ENCODE measurements at regions not wholly inside any gene's neighbourhood (a gene's known extent, or its start where the extent isn't known, plus 50 kb on each side); places are given as distances from the start of the nearest gene placed in this dataset.
"Not testable (repeated sequence)": the region's sequence is repeated elsewhere in the genome, so short reads cannot be mapped to it uniquely, and the experiment has no call there.

- no peak for DNase-seq (ENCODE audit: low spot score)
Measured at GRCh38 chr1:222077206-222077605, 335.3 kb upstream of the DUSP10 start.

- DNase-seq (ENCODE audit: low spot score): no peak
Measured at GRCh38 chr1:222074317-222074716, 332.4 kb upstream of the DUSP10 start.

GRCh38 chr1:222073307-222073995 is 331.6 kb upstream of the DUSP10 start:
- no peak for DNase-seq (ENCODE audit: low spot score)

- DNase-seq (ENCODE audit: low spot score): no peak
Measured at GRCh38 chr1:222071387-222071786, 329.5 kb upstream of the DUSP10 start.

- DNase-seq (ENCODE audit: low spot score): no peak
Measured at GRCh38 chr1:222068937-222069336, 327.0 kb upstream of the DUSP10 start.

GRCh38 chr1:222068101-222068500 is 326.2 kb upstream of the DUSP10 start:
- no peak for DNase-seq (ENCODE audit: low spot score)

GRCh38 chr1:222066539-222066938 is 324.6 kb upstream of the DUSP10 start:
- no peak for DNase-seq (ENCODE audit: low spot score)

GRCh38 chr1:222065234-222065633 is 323.3 kb upstream of the DUSP10 start:
- DNase-seq (ENCODE audit: low spot score): no peak

GRCh38 chr1:222064388-222065211 is 322.7 kb upstream of the DUSP10 start:
- DNase-seq (ENCODE audit: low spot score): no peak

- no peak for DNase-seq (ENCODE audit: low spot score)
Measured at GRCh38 chr1:222062640-222063039, 320.8 kb upstream of the DUSP10 start.

- DNase-seq (ENCODE audit: low spot score): no peak
Measured at GRCh38 chr1:222061711-222062359, 319.9 kb upstream of the DUSP10 start.

- no peak for DNase-seq (ENCODE audit: low spot score)
Measured at GRCh38 chr1:222060210-222060916, 318.5 kb upstream of the DUSP10 start.

GRCh38 chr1:222058249-222058648 is 316.4 kb upstream of the DUSP10 start:
- no peak for DNase-seq (ENCODE audit: low spot score)

- no peak for DNase-seq (ENCODE audit: low spot score)
Measured at GRCh38 chr1:222057162-222057561, 315.3 kb upstream of the DUSP10 start.

GRCh38 chr1:222054416-222054815 is 312.5 kb upstream of the DUSP10 start:
- no peak for DNase-seq (ENCODE audit: low spot score)

GRCh38 chr1:222053790-222054294 is 312.0 kb upstream of the DUSP10 start:
- DNase-seq (ENCODE audit: low spot score): no peak

GRCh38 chr1:222051311-222051710 is 309.4 kb upstream of the DUSP10 start:
- not testable (repeated sequence) for DNase-seq (ENCODE audit: low spot score)

- not testable (repeated sequence) for DNase-seq (ENCODE audit: low spot score)
Measured at GRCh38 chr1:222049661-222050060, 307.8 kb upstream of the DUSP10 start.

- DNase-seq (ENCODE audit: low spot score): no peak
Measured at GRCh38 chr1:222049176-222049575, 307.3 kb upstream of the DUSP10 start.

GRCh38 chr1:222048094-222048595 is 306.3 kb upstream of the DUSP10 start:
- DNase-seq (ENCODE audit: low spot score): no peak

GRCh38 chr1:222047366-222047765 is 305.5 kb upstream of the DUSP10 start:
- DNase-seq (ENCODE audit: low spot score): no peak
